Activated T-helper 2 cell treated with anti-CD3 and anti-CD28 coated beads, Interferon-gamma antibody, Interleukin-2, Interleukin-4, amounts not matched to agents 10 μg/mL and 5 μg/mL and 100 μg/mL, durations not matched to agents 14 hours and 24 hours and 36 hours (primary cell): ENCODE measurements at regions not wholly inside any gene's neighbourhood (a gene's known extent, or its start where the extent isn't known, plus 50 kb on each side); places are given as distances from the start of the nearest gene placed in this dataset.

ENCODE experiments used
- DNase-seq: peaks from one replicate; pipeline ENCODE4 v3.0.0; 2021; ENCODE audit warnings: low spot score
- H3K27ac Mint-ChIP-seq: one replicate; pipeline ENCODE4 v1.8.0; 2021; ENCODE audit warnings: mixed read lengths
- H3K27me3 Mint-ChIP-seq: one replicate; pipeline ENCODE4 v1.8.0; 2021; ENCODE audit warnings: low read depth, mixed read lengths
- H3K36me3 Mint-ChIP-seq: one replicate; pipeline ENCODE4 v1.8.0; 2021; ENCODE audit warnings: low read depth, mixed read lengths
- H3K4me1 Mint-ChIP-seq: one replicate; pipeline ENCODE4 v1.8.0; 2021; ENCODE audit warnings: low read depth, mixed read lengths
- H3K4me3 Mint-ChIP-seq: one replicate; pipeline ENCODE4 v1.8.0; 2021; ENCODE audit warnings: low read depth, mild to moderate bottlenecking, moderate library complexity, mixed read lengths
- H3K9me3 Mint-ChIP-seq: one replicate; pipeline ENCODE4 v1.8.0; 2021; ENCODE audit warnings: mixed read lengths
- intact Hi-C: fragments of 100-400 bp; cut with micrococcal nuclease; formaldehyde crosslinking; loops from one replicate; pipeline ENCODE4 v1.15.1; 2023

- no peak overlapping the region for H3K4me3 Mint-ChIP-seq
- H3K36me3 Mint-ChIP-seq, result no peaks in the 10 kb centered on the region
- no peak for DNase-seq
- intact Hi-C loops, result loop anchor here (10.0 kb wide), 1 partner anchor 196 kb away; no protein-coding TSS in a partner anchor
- H3K27ac Mint-ChIP-seq, result no peak overlapping the region
- peaks cover 6% of the 10 kb centered on the region for H3K4me1 Mint-ChIP-seq
- peaks cover 3% of the 10 kb centered on the region for H3K27me3 Mint-ChIP-seq
- H3K9me3 Mint-ChIP-seq, result no peaks in the 10 kb centered on the region
Measured at GRCh38 chr6:104521176-104521575, 338.5 kb downstream of the HACE1 start.

- H3K27me3 Mint-ChIP-seq, result peaks cover 3% of the 10 kb centered on the region
- no peaks in the 10 kb centered on the region for H3K9me3 Mint-ChIP-seq
- H3K4me1 Mint-ChIP-seq, result no peaks in the 10 kb centered on the region
- H3K4me3 Mint-ChIP-seq, result no peak overlapping the region
- intact Hi-C loops, result no loop called here
- H3K36me3 Mint-ChIP-seq, result no peaks in the 10 kb centered on the region
- H3K27ac Mint-ChIP-seq, result no peak overlapping the region
- DNase-seq, result no peak
Measured at GRCh38 chr6:104519566-104519965, 340.2 kb downstream of the HACE1 start.

GRCh38 chr6:104509355-104509754 is 350.4 kb downstream of the HACE1 start:
- Mint-ChIP-seq H3K27ac (no peak overlapping the region), H3K4me3 (no peak overlapping the region), H3K27me3 (no peaks in the 10 kb centered on the region), H3K36me3 (no peaks in the 10 kb centered on the region), H3K4me1 (no peaks in the 10 kb centered on the region), H3K9me3 (no peaks in the 10 kb centered on the region)
- no peak for DNase-seq
- intact Hi-C loops, result no loop called here

- Mint-ChIP-seq H3K4me3 (no peak overlapping the region), H3K27me3 (no peaks in the 10 kb centered on the region), H3K4me1 (no peaks in the 10 kb centered on the region), H3K36me3 (no peaks in the 10 kb centered on the region), H3K27ac (no peak overlapping the region), H3K9me3 (no peaks in the 10 kb centered on the region)
- no peak for DNase-seq
- intact Hi-C loops, result no loop called here
Measured at GRCh38 chr6:104506429-104506828, 353.3 kb downstream of the HACE1 start.

- intact Hi-C loops, result no loop called here
- Mint-ChIP-seq H3K9me3 (no peaks in the 10 kb centered on the region), H3K27me3 (no peaks in the 10 kb centered on the region), H3K4me1 (no peaks in the 10 kb centered on the region), H3K4me3 (no peak overlapping the region), H3K36me3 (no peaks in the 10 kb centered on the region), H3K27ac (no peak overlapping the region)
- no peak for DNase-seq
Measured at GRCh38 chr6:104505838-104506237, 353.9 kb downstream of the HACE1 start.

GRCh38 chr6:104500265-104500664 is 359.5 kb downstream of the HACE1 start:
- Mint-ChIP-seq H3K27ac (no peak overlapping the region), H3K4me1 (no peaks in the 10 kb centered on the region), H3K27me3 (no peaks in the 10 kb centered on the region), H3K4me3 (no peak overlapping the region), H3K36me3 (no peaks in the 10 kb centered on the region), H3K9me3 (no peaks in the 10 kb centered on the region)
- no peak for DNase-seq
- intact Hi-C loops, result no loop called here

- H3K27me3 Mint-ChIP-seq, result no peaks in the 10 kb centered on the region
- no peak overlapping the region for H3K27ac Mint-ChIP-seq
- intact Hi-C loops, result no loop called here
- no peaks in the 10 kb centered on the region for H3K9me3 Mint-ChIP-seq
- no peak for DNase-seq
- no peaks in the 10 kb centered on the region for H3K36me3 Mint-ChIP-seq
- H3K4me3 Mint-ChIP-seq, result no peak overlapping the region
- no peaks in the 10 kb centered on the region for H3K4me1 Mint-ChIP-seq
Measured at GRCh38 chr6:104486035-104486434, 373.7 kb downstream of the HACE1 start.

GRCh38 chr6:104484626-104485025 is 375.1 kb downstream of the HACE1 start:
- intact Hi-C loops, result no loop called here
- Mint-ChIP-seq H3K4me1 (no peaks in the 10 kb centered on the region), H3K36me3 (no peaks in the 10 kb centered on the region), H3K27me3 (no peaks in the 10 kb centered on the region), H3K4me3 (no peak overlapping the region), H3K9me3 (no peaks in the 10 kb centered on the region), H3K27ac (no peak overlapping the region)
- no peak for DNase-seq

- no peaks in the 10 kb centered on the region for H3K36me3 Mint-ChIP-seq
Measured at GRCh38 chr6:104484191-104484590, 375.5 kb downstream of the HACE1 start.

GRCh38 chr6:104483225-104483834 is 376.4 kb downstream of the HACE1 start:
- DNase-seq, result no peak
- Mint-ChIP-seq H3K36me3 (no peaks in the 10 kb centered on the region), H3K27me3 (no peaks in the 10 kb centered on the region), H3K4me1 (no peaks in the 10 kb centered on the region), H3K9me3 (no peaks in the 10 kb centered on the region), H3K4me3 (no peak overlapping the region), H3K27ac (no peak overlapping the region)
- intact Hi-C loops, result no loop called here

More at GRCh38 chr6:104484191-104484590, 375.5 kb downstream of the HACE1 start:
- Mint-ChIP-seq H3K4me1 (no peaks in the 10 kb centered on the region), H3K27me3 (no peaks in the 10 kb centered on the region), H3K27ac (no peak overlapping the region), H3K4me3 (no peak overlapping the region), H3K9me3 (no peaks in the 10 kb centered on the region)
- no peak for DNase-seq
- intact Hi-C loops, result no loop called here

GRCh38 chr6:104477569-104477968 is 382.1 kb downstream of the HACE1 start:
- H3K36me3 Mint-ChIP-seq, result no peaks in the 10 kb centered on the region
- DNase-seq, result no peak
- no peak overlapping the region for H3K27ac Mint-ChIP-seq
- H3K9me3 Mint-ChIP-seq, result no peaks in the 10 kb centered on the region
- H3K27me3 Mint-ChIP-seq, result no peaks in the 10 kb centered on the region
- intact Hi-C loops, result no loop called here
- H3K4me3 Mint-ChIP-seq, result no peak overlapping the region
- no peaks in the 10 kb centered on the region for H3K4me1 Mint-ChIP-seq

- H3K4me1 Mint-ChIP-seq, result no peaks in the 10 kb centered on the region
- H3K4me3 Mint-ChIP-seq, result no peak overlapping the region
- DNase-seq, result no peak
- H3K27me3 Mint-ChIP-seq, result no peaks in the 10 kb centered on the region
- no peaks in the 10 kb centered on the region for H3K9me3 Mint-ChIP-seq
- H3K36me3 Mint-ChIP-seq, result no peaks in the 10 kb centered on the region
- no peak overlapping the region for H3K27ac Mint-ChIP-seq
- intact Hi-C loops, result no loop called here
Measured at GRCh38 chr6:104473021-104473429, 386.7 kb downstream of the HACE1 start.

GRCh38 chr6:104472021-104472901 is 387.5 kb downstream of the HACE1 start:
- H3K4me3 Mint-ChIP-seq, result no peak overlapping the region
- no peak overlapping the region for H3K27ac Mint-ChIP-seq
- H3K9me3 Mint-ChIP-seq, result no peaks in the 10 kb centered on the region
- no peaks in the 10 kb centered on the region for H3K4me1 Mint-ChIP-seq
- H3K27me3 Mint-ChIP-seq, result no peaks in the 10 kb centered on the region
- no peak for DNase-seq
- intact Hi-C loops, result no loop called here
- no peaks in the 10 kb centered on the region for H3K36me3 Mint-ChIP-seq
